ENCODE measurements at regions not wholly inside any gene's neighbourhood (a gene's known extent, or its start where the extent isn't known, plus 50 kb on each side); places are given as distances from the start of the nearest gene placed in this dataset.

DNA sequence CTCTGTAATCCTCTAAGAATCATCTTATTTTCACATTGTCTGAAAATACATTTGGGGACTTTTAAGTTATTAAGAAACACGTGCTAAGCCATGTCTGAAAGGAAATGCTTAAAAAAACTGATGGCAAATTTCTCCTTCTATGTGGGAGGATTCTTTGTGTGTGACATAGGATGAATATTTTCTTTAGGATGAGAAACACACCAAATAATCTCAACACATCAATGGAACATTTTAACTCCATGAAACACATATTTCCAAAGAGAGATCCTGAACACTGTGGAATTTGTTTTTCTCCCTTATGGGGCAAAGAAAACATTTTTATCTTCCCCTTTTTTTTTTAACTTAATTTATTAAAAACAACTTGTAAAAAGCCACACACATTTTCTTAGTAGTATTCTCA is 153.8 kb upstream of the ANKRD50 start:
- Histone ChIP-seq H3K23me2 (ENCODE audit: low read depth, low read length) (no peaks in the 10 kb centered on the region), H3K18ac (ENCODE audit: extremely low read depth, low read length) (no peak overlapping the region), H3K14ac (ENCODE audit: insufficient read length) (no peak overlapping the region), H2BK5ac (ENCODE audit: low read depth, low read length) (no peak overlapping the region), H3K23ac (ENCODE audit: insufficient read length) (no peak overlapping the region), H4K5ac (ENCODE audit: insufficient read length, low read depth, low read length) (no peak overlapping the region), H2BK12ac (ENCODE audit: low read depth, low read length) (no peak overlapping the region), H2AK5ac (ENCODE audit: low read depth, low read length) (no peak overlapping the region), H2BK20ac (ENCODE audit: low read length) (no peak overlapping the region), H3K56ac (replicated peaks; ENCODE audit: insufficient read length, low read depth, low read length) (no peak overlapping the region), H3K79me2 (ENCODE audit: control insufficient read depth in 1 of 2, insufficient read depth in 2 of 2, low read length in 2 of 2) (no peaks in the 10 kb centered on the region), H4K20me1 (replicated peaks in 1 of 2; ENCODE audit: control insufficient read depth in 1 of 2, insufficient read depth in 2 of 2, low read length in 2 of 2) (no peaks in the 10 kb centered on the region), H3K27me3 (replicated peaks in 1 of 4; ENCODE audit: control insufficient read depth in 3 of 4, extremely low read depth in 1 of 4, insufficient read depth in 3 of 4, low read length in 3 of 4) (no peaks in the 10 kb centered on the region), H3K79me1 (ENCODE audit: low read depth, low read length) (no peaks in the 10 kb centered on the region), H4K91ac (replicated peaks; ENCODE audit: insufficient read length, low read length) (no peak overlapping the region), H3K36me3 (ENCODE audit: control insufficient read depth in 2 of 4, insufficient read depth in 4 of 4, low read length in 3 of 4) (no peaks in the 10 kb centered on the region), H3K9me3 (ENCODE audit: insufficient read depth in 2 of 2, low read depth in 1 of 2, low read length in 1 of 2) (no peaks in the 10 kb centered on the region), H2AFZ (ENCODE audit: low read length) (no peak overlapping the region), H3K9ac (replicated peaks in 1 of 4; ENCODE audit: extremely low read depth in 1 of 4, low read depth in 3 of 4, low read length in 3 of 4) (no peak overlapping the region), H2BK120ac (replicated peaks; ENCODE audit: low read depth, low read length) (no peak overlapping the region), H3K4me1 (replicated peaks in 1 of 4; ENCODE audit: control insufficient read depth in 3 of 4, insufficient read depth in 4 of 4, low read length in 3 of 4) (no peaks in the 10 kb centered on the region), H3K4ac (replicated peaks; ENCODE audit: insufficient read length, low read depth, low read length) (no peak overlapping the region), H3K4me3 (ENCODE audit: extremely low read depth in 1 of 4, insufficient read depth in 2 of 4, low read depth in 3 of 4, low read length in 4 of 4) (no peak overlapping the region), H2BK15ac (ENCODE audit: low read length) (no peak overlapping the region), H3K27ac (ENCODE audit: low read depth, low read length) (no peak overlapping the region), H4K8ac (ENCODE audit: extremely low read depth, insufficient read depth, low read length) (no peak overlapping the region), H3K4me2 (ENCODE audit: insufficient read depth in 1 of 2, low read depth in 2 of 2, low read length in 2 of 2) (no peak overlapping the region)
- FAIRE-seq (no peak), DNase-seq (ENCODE audit: low read depth in 1 of 2, low spot score in 2 of 2) (no peak)
- ChIA-PET POLR2A (ENCODE audit: partially characterized antibody) (no interaction called here), CTCF (ENCODE audit: partially characterized antibody) (no interaction called here)
- 96% methylated on average over 1 of the region's 1 CpG; no CpG with 5 or more reads in 1 of the 2 experiments for WGBS, 2 experiments (ENCODE audit: extremely low coverage in 1 of 2, insufficient coverage in 1 of 2, insufficient read length in 1 of 2, insufficient replicate concordance in 2 of 2, low coverage in 1 of 2, low lambda C conversion rate in 2 of 2, missing lambda C conversion rate in 1 of 2)
- TF ChIP-seq, protein P1, sequence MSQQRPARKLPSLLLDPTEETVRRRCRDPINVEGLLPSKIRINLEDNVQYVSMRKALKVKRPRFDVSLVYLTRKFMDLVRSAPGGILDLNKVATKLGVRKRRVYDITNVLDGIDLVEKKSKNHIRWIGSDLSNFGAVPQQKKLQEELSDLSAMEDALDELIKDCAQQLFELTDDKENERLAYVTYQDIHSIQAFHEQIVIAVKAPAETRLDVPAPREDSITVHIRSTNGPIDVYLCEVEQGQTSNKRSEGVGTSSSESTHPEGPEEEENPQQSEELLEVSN (IDR thresholded peaks at IDR 0.05): no peak
- TF ChIP-seq EP300 (IDR thresholded peaks at IDR 0.05; ENCODE audit: borderline replicate concordance in 1 of 2, low read depth in 2 of 2, low read length in 2 of 2): no peak
- no peak for TF ChIP-seq MAFK (IDR thresholded peaks at IDR 0.05; ENCODE audit: low read depth, low read length)

Data from H1 (cell line).